Endothelial cell (in vitro differentiated cells): ENCODE measurements at regions not wholly inside any gene's neighbourhood (a gene's known extent, or its start where the extent isn't known, plus 50 kb on each side); places are given as distances from the start of the nearest gene placed in this dataset.
"Not testable (repeated sequence)": the region's sequence is repeated elsewhere in the genome, so short reads cannot be mapped to it uniquely, and the experiment has no call there.

ENCODE experiments used
- DNase-seq: peaks from one replicate; pipeline ENCODE4 v3.0.0; 2021; ENCODE audit warnings: low spot score
- H3K27ac Mint-ChIP-seq: one replicate; pipeline ENCODE4 v1.8.0; 2021; ENCODE audit warnings: mixed read lengths, inconsistent platforms; ENCODE audit not compliant: unreplicated experiment
- H3K27me3 Mint-ChIP-seq: one replicate; pipeline ENCODE4 v1.8.0; 2021; ENCODE audit warnings: mild to moderate bottlenecking, moderate library complexity, mixed read lengths, inconsistent platforms; ENCODE audit not compliant: unreplicated experiment
- H3K36me3 Mint-ChIP-seq: one replicate; pipeline ENCODE4 v1.8.0; 2021; ENCODE audit warnings: mild to moderate bottlenecking, low read depth, mixed read lengths, inconsistent platforms; ENCODE audit not compliant: unreplicated experiment
- H3K4me1 Mint-ChIP-seq: one replicate; pipeline ENCODE4 v1.8.0; 2021; ENCODE audit warnings: mild to moderate bottlenecking, mixed read lengths, inconsistent platforms; ENCODE audit not compliant: unreplicated experiment
- H3K4me3 Mint-ChIP-seq: one replicate; pipeline ENCODE4 v1.8.0; 2021; ENCODE audit warnings: mild to moderate bottlenecking, mixed read lengths, inconsistent platforms; ENCODE audit not compliant: unreplicated experiment
- H3K9me3 Mint-ChIP-seq: one replicate; pipeline ENCODE4 v1.8.0; 2021; ENCODE audit warnings: mixed read lengths, inconsistent platforms; ENCODE audit not compliant: unreplicated experiment

DNA sequence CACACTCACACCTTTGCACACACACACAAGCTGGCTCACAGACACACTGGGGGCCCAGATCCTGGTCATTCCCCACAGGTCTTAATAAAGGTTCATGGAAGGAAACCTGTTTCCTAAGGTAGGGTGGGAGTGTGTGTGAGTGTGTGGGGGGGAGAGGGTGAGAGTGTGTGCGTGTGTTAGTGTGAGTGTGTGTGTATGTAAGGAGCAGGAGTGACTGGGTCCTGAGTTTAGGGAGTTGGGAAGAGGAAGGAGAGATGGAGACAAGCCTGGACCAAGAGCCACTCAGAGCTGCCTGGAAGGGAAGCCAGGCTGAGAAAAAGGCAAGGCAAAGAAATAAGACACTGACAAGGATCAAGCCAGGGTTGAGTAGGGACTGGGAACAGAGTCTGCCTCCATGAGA is 129.2 kb downstream of the POTEM start:
- H3K27me3 Mint-ChIP-seq, H3K27ac Mint-ChIP-seq, H3K9me3 Mint-ChIP-seq, DNase-seq, H3K4me1 Mint-ChIP-seq, H3K36me3 Mint-ChIP-seq: not testable (repeated sequence)
- peak overlapping the region; percentile 3 for H3K4me3 Mint-ChIP-seq

DNA sequence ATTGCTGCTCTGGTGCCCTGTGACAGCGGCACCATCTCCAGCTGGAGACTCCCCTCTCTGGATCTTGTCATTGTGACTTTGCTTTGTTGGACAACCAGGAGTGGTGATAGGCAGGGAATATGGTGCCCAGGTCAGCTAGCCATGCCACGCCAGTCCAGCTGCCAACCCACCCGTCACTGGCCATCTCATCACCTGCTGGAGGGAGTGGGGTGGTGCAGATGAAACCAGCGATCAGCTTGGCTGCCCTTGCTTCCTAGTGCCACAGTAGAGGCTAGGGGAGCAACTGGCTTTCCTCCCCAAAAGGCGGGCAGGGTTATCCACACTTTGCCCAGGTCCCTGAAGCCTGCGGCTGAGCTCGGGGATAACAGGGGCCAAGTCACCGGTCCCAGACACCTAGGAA is 129.6 kb downstream of the POTEM start:
- H3K36me3 Mint-ChIP-seq, H3K4me1 Mint-ChIP-seq, H3K27ac Mint-ChIP-seq, H3K27me3 Mint-ChIP-seq: not testable (repeated sequence)
- H3K9me3 Mint-ChIP-seq = peaks cover 13% of the 10 kb centered on the region
- H3K4me3 Mint-ChIP-seq = peak overlapping the region; percentile 3
- DNase-seq = peak; percentile 11

DNA sequence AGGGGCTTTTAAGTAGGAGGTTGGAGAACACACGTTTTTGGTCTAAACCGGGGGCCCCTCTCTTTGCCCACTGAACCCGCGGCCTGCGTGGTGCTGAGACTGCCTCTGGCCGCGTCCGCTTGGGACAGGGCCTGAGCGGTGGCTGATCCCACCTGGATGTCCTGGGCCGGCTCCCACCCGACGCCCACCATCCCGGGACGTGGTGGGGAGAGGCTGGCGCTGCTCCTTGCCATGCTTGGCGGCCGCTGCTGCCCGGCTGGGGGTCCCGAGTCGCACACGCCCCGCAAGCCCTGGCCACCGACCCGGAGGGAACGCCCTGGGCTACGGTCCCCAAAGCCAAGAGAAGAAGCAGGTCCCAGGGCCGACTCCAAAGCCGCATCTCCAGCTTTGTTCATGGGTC is 130.1 kb downstream of the POTEM start:
- H3K27ac Mint-ChIP-seq, DNase-seq, H3K36me3 Mint-ChIP-seq, H3K4me1 Mint-ChIP-seq, H3K27me3 Mint-ChIP-seq, H3K4me3 Mint-ChIP-seq: not testable (repeated sequence)
- peaks cover 13% of the 10 kb centered on the region for H3K9me3 Mint-ChIP-seq

DNA sequence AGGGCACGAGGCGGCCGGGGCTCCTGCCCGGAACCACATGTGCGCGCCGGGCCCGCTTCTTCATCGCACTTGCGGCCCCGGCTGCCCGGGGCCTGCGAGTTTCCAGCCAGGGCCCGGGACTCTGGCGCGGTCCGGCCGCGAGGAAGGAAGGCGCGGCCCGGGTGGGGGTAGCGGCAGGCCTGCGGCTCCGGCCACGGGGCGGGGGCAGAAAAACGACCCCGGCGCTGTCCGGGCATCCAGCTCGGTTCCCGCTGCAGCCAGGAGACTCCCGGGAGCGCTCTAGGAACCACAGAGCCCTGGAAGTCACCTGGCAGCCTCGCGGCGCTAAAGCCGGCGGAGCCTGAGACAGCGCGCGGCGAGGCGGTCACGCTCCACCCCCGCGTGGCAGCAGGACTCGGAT is 130.5 kb downstream of the POTEM start:
- DNase-seq = peak; percentile 7
- H3K9me3 Mint-ChIP-seq = peaks cover 13% of the 10 kb centered on the region
- H3K27ac Mint-ChIP-seq, H3K36me3 Mint-ChIP-seq, H3K4me3 Mint-ChIP-seq, H3K4me1 Mint-ChIP-seq, H3K27me3 Mint-ChIP-seq: not testable (repeated sequence)

DNA sequence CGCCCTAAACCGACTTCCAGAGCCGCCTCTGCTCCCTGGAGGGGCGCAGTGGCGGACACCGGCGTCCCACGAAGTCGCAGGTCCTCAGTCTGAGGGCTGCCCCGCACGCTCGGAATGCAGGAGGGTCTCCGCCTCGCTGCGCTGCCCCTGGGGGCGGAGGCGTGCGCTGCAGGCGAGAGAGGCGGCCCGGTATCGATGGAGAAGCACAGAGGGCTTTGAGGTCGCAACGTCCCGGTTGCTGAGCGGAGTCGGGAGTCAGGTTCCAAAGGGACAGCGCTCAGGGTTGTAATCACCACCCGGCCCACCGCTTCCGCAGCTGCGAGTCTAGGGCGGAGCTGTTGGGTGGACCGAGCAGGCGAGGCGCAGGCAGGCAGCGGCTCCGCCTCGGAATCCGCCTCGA is 131.0 kb downstream of the POTEM start:
- not testable (repeated sequence) for H3K27me3 Mint-ChIP-seq, H3K27ac Mint-ChIP-seq, H3K4me1 Mint-ChIP-seq, H3K36me3 Mint-ChIP-seq, DNase-seq, H3K4me3 Mint-ChIP-seq
- peaks cover 13% of the 10 kb centered on the region for H3K9me3 Mint-ChIP-seq

DNA sequence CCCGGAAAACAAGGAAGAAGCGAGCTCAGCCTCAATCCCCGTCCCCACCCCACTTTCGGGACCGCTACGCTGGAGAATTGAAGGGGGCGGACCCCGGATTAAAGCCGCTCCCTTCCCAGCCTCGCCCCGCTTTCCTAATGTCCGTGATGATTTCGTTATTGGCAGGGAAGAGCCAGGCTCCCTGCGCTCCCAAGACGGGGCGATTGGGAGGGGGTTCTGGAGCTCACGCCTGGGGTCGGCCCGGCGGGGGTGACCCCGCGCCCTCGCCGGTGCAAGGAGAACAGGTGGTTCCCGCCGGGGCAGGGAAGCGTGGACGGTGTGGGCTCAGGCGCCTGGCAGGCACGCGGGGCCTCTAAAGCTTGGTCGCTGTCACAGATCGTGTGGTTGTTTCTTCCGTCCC is 131.5 kb downstream of the POTEM start:
- not testable (repeated sequence) for H3K27me3 Mint-ChIP-seq, H3K36me3 Mint-ChIP-seq, H3K4me1 Mint-ChIP-seq, H3K27ac Mint-ChIP-seq, H3K4me3 Mint-ChIP-seq
- peaks cover 13% of the 10 kb centered on the region for H3K9me3 Mint-ChIP-seq
- peak; percentile 3 for DNase-seq

DNA sequence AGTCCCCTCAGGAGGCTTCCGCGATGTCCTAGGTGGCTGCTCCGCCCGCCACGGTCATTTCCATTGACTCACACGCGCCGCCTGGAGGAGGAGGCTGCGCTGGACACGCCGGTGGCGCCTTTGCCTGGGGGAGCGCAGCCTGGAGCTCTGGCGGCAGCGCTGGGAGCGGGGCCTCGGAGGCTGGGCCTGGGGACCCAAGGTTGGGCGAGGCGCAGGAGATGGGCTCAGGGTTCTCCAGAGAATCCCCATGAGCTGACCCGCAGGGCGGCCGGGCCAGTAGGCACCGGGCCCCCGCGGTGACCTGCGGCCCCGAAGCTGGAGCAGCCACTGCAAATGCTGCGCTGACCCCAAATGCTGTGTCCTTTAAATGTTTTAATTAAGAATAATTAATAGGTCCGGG is 132.1 kb downstream of the POTEM start:
- H3K36me3 Mint-ChIP-seq, H3K27ac Mint-ChIP-seq, H3K4me1 Mint-ChIP-seq, H3K27me3 Mint-ChIP-seq, H3K4me3 Mint-ChIP-seq, DNase-seq: not testable (repeated sequence)
- peaks cover 13% of the 10 kb centered on the region for H3K9me3 Mint-ChIP-seq

DNA sequence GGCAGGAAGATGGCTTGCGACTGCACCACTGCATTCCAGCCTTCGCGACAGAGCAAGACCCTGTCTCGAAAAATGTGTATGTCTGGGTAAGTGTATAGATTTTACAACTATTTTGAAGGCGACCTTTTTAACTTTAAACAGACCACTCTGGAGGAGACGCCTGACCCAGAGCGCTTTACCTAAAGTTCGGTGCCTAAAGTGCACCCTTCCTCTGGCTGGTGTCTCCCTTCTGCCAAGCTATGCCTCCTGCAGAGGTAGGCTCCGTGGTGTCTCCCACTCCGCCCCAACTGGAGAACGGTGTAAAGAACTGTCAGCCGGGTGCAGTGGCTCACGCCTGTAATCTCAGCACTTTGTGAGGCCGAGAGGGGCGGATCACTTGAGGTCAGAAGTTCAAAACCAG is 132.7 kb downstream of the POTEM start:
- not testable (repeated sequence) for H3K36me3 Mint-ChIP-seq, H3K27ac Mint-ChIP-seq, H3K27me3 Mint-ChIP-seq, H3K4me1 Mint-ChIP-seq, H3K4me3 Mint-ChIP-seq, DNase-seq
- peaks cover 13% of the 10 kb centered on the region for H3K9me3 Mint-ChIP-seq

DNA sequence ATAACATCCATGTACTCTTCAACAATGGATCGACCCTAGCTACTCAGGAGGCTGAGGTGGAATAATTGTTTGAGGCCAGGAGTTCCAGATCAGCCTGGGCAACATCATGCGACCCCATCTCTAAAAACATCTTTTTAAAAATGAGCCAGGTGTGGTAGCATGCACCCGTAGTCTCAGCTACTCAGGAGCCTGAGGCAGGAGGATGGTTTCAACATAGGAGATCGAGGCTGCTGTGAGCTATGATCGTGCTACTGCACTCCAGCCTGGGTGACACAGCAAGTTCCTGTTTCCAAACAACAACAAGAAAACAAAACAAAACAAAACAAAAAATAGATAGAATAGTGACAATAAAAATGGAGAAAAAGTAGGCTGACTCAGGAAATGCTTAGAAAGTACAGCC is 138.3 kb downstream of the POTEM start:
- not testable (repeated sequence) for H3K27ac Mint-ChIP-seq, DNase-seq, H3K36me3 Mint-ChIP-seq, H3K27me3 Mint-ChIP-seq, H3K4me3 Mint-ChIP-seq, H3K9me3 Mint-ChIP-seq, H3K4me1 Mint-ChIP-seq

DNA sequence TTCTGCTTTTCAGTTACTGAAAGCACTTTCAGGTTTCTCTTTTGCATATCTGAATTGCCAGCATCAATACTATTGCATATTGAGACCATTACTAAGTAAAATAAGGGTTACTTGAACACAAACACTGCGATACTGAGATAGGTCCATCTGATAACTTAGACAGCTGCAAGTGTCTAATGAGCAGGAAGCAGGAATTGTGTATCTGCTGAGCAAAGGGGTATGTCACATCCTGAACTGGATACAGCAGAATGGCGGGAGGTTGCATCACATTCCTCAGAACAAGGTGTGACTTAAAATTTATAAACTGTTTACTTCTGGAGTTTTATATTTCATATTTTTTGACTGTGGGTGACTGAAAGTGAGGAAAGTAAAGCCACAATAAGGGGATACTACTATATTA is 142.7 kb downstream of the POTEM start:
- not testable (repeated sequence) for H3K4me3 Mint-ChIP-seq, H3K4me1 Mint-ChIP-seq, H3K9me3 Mint-ChIP-seq

DNA sequence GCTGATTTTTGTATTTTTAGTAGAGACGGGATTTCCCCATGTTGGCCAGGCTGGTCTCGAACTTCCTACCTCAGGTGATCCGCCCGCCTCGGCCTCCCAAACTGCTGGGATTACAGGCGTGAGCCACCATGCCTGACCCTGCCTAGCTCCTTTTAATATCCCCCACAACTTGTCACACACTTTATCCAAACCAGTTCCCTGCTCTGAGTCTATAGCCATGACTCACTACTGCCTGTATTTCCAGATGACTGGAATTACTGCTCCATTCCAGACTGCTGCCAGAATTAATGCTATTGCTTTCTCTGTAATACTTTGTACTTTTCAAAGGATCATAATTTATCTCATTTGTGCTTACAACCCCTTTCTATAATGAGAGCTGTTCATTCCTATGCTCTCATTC is 153.1 kb downstream of the POTEM start:
- not testable (repeated sequence) for H3K4me3 Mint-ChIP-seq, H3K27me3 Mint-ChIP-seq, H3K36me3 Mint-ChIP-seq, H3K9me3 Mint-ChIP-seq, H3K27ac Mint-ChIP-seq, DNase-seq, H3K4me1 Mint-ChIP-seq

More for the DNA sequence above, 142.7 kb downstream of the POTEM start:
- H3K36me3 Mint-ChIP-seq, H3K27ac Mint-ChIP-seq, DNase-seq, H3K27me3 Mint-ChIP-seq: not testable (repeated sequence)

DNA sequence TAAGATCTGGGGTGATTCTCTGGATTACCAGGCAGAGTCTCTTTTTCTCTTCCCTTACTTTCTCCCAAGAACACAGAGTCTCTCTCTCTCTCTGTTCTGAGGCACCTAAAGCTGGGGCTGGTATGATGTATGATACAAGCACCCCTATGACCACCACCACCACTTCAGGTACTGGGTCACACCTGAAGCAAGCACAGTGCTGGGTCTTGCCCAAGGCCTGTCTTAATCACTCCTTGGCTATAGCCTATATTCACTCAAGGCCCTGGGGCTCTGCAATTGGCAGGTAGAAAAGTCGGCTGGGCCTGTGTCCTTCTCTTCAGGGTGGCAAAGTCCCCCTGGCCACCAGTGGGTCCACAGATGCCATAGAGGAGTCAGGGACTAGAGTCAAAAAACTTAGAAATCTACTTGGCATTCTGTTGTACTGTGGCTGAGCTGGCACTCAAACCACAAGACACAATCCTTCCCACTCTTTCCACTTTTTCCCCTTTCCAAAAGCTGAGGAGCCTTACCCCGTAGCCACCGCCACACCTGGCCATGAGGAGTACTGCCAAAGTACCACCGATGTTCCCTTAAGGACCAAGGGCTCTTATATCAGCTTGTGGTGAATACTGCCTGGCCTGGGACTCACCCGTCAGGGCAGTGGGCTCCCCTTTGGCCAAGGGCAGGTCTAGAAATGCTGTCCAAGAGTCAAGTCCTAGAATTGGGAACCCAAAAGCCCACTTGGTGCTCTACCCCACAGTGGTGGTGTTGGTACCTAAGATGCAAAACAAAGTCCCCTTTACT is 159.2 kb downstream of the POTEM start:
- H3K4me1 Mint-ChIP-seq, H3K4me3 Mint-ChIP-seq, H3K36me3 Mint-ChIP-seq, H3K27me3 Mint-ChIP-seq, H3K9me3 Mint-ChIP-seq, H3K27ac Mint-ChIP-seq, DNase-seq: not testable (repeated sequence)
